Stomach (tissue), 8 donors: ENCODE measurements at regions not wholly inside any gene's neighbourhood (a gene's known extent, or its start where the extent isn't known, plus 50 kb on each side); places are given as distances from the start of the nearest gene placed in this dataset.

ENCODE experiments used
- DNase-seq, 2 donors: peaks; one replicate each; pipeline versions ENCODE4 v3.0.0 to v3.0.0-alpha.2; 2013 to 2019
- H3K27ac ChIP-seq, 5 donors: fragments of 200-600 bp in 4 of 5; sonication (generic) in 4 of 5; one replicate each; pipeline ENCODE4 v1.5.1; 2013 to 2019; ENCODE audit warnings: mild to moderate bottlenecking in 1 of 5, moderate library complexity in 1 of 5
- H3K27me3 ChIP-seq, 3 donors: fragments of 200-600 bp; sonication (generic); one replicate each; pipeline ENCODE4 v1.5.1; 2017 to 2019; ENCODE audit warnings: mixed run types in 1 of 3
- H3K36me3 ChIP-seq, 4 donors: fragments of 200-600 bp; sonication (generic); 1 replicate in 3 of 4; 2 replicates in 1 of 4; pipeline ENCODE4 v1.5.1; 2016 to 2019
- H3K4me1 ChIP-seq, 4 donors: fragments of 200-600 bp; sonication (generic); one replicate each; pipeline ENCODE4 v1.5.1; 2016 to 2019
- H3K4me3 ChIP-seq, 4 donors: fragments of 200-600 bp; sonication (generic) in 3 of 4; one replicate each; pipeline ENCODE4 v1.5.1; 2016 to 2019; ENCODE audit warnings: mild to moderate bottlenecking in 1 of 4
- H3K9me3 ChIP-seq, 4 donors: fragments of 200-600 bp; sonication (generic); one replicate each; pipeline ENCODE4 v1.5.1; 2016 to 2019
- CTCF ChIP-seq, 7 experiments: fragments of 450-650 bp in 4 of 7; fragments of 200-600 bp in 3 of 7; sonication (generic) in 3 of 7; IDR thresholded peaks; one replicate each; pipeline ENCODE4 v1.5.1; 2016 to 2019; ENCODE audit warnings: antibody characterized with exemption in 7 of 7, control low read depth in 2 of 7, mild to moderate bottlenecking in 1 of 7
- EP300 ChIP-seq: sonication (generic); formaldehyde crosslinking; IDR thresholded peaks from one replicate; pipeline ENCODE4 v1.6.1; 2017; ENCODE audit warnings: antibody characterized with exemption
- POLR2A ChIP-seq, 4 donors: fragments of 450-650 bp; IDR thresholded peaks; one replicate each; pipeline ENCODE4 v1.6.1; 2016; ENCODE audit warnings: antibody characterized with exemption in 4 of 4, control low read depth in 2 of 4, mild to moderate bottlenecking in 1 of 4, moderate library complexity in 1 of 4
- POLR2AphosphoS5 ChIP-seq, 3 donors: sonication (generic); formaldehyde crosslinking; IDR thresholded peaks; one replicate each; pipeline ENCODE4 v1.6.1; 2016; ENCODE audit warnings: antibody characterized with exemption in 3 of 3
- WGBS, 5 donors: extraction: QIAGEN DNeasy Blood & Tissue Kit in 3 of 5; methylation state at CpG; one replicate each; pipeline versions ENCODE4 v1.1.5 to v1.1.7; 2013 to 2018; 5-methylcytosine and 5-hydroxymethylcytosine counted together
- intact Hi-C: fragments of 100-400 bp; cut with DNase I; formaldehyde crosslinking; loops from one replicate; pipeline ENCODE4 v1.15.1; 2023; ENCODE audit warnings: low total_unique reads
- donor health status: healthy with polysubstance abuse.
- donor health status: Bipolar disorder and iron deficiency.
- donor health status: healthy.

- H3K27me3 ChIP-seq = no peaks in the 10 kb centered on the region
- no peaks in the 10 kb centered on the region for H3K4me1 ChIP-seq
- DNase-seq = no peak
- H3K27ac ChIP-seq = no peak overlapping the region
- TF ChIP-seq POLR2AphosphoS5 (IDR thresholded peaks at IDR 0.05) (no peak), CTCF (IDR thresholded peaks at IDR 0.05) (no peak), POLR2A (IDR thresholded peaks at IDR 0.05) (no peak), EP300 (no peak)
- H3K4me3 ChIP-seq = no peak overlapping the region
- intact Hi-C loops = no loop called here
- H3K36me3 ChIP-seq = no peaks in the 10 kb centered on the region
- H3K9me3 ChIP-seq = no peaks in the 10 kb centered on the region
- 85 to 90% (median 86%) methylated on average over 3 of the region's 3 CpGs for WGBS, 5 donors
Measured at GRCh38 chr4:154999950-155000578, 208.4 kb upstream of the NPY2R start.

GRCh38 chr4:155001251-155001650, 207.2 kb upstream of the NPY2R start:
- no peak for DNase-seq
- 91 to 97% (median 93%) methylated on average over 2 of the region's 2 CpGs for WGBS, 5 donors
- no peak overlapping the region for H3K27ac ChIP-seq
- no peak overlapping the region for H3K4me3 ChIP-seq
- H3K9me3 ChIP-seq = no peaks in the 10 kb centered on the region
- H3K27me3 ChIP-seq = no peaks in the 10 kb centered on the region
- TF ChIP-seq POLR2AphosphoS5 (IDR thresholded peaks at IDR 0.05) (no peak), CTCF (IDR thresholded peaks at IDR 0.05) (no peak), EP300 (no peak), POLR2A (IDR thresholded peaks at IDR 0.05) (no peak)
- intact Hi-C loops = no loop called here
- H3K36me3 ChIP-seq = no peaks in the 10 kb centered on the region
- no peaks in the 10 kb centered on the region for H3K4me1 ChIP-seq

- H3K27me3 ChIP-seq = no peaks in the 10 kb centered on the region
- no peak for TF ChIP-seq CTCF (IDR thresholded peaks at IDR 0.05)
- TF ChIP-seq POLR2A (IDR thresholded peaks at IDR 0.05) = no peak
- no peak for TF ChIP-seq POLR2AphosphoS5 (IDR thresholded peaks at IDR 0.05)
- TF ChIP-seq EP300 = no peak
- no peaks in the 10 kb centered on the region for H3K36me3 ChIP-seq
- no peak overlapping the region for H3K27ac ChIP-seq
- intact Hi-C loops = no loop called here
- H3K4me3 ChIP-seq = no peak overlapping the region
- 68 to 86% (median 76%) methylated on average over 5 of the region's 5 CpGs for WGBS, 5 donors
- no peaks in the 10 kb centered on the region for H3K9me3 ChIP-seq
- H3K4me1 ChIP-seq = no peaks in the 10 kb centered on the region
- DNase-seq = no peak
Measured at GRCh38 chr4:155005395-155006090, 202.9 kb upstream of the NPY2R start.

- no peak for DNase-seq
- Histone ChIP-seq H3K27me3 (no peaks in the 10 kb centered on the region), H3K9me3 (no peaks in the 10 kb centered on the region), H3K4me3 (no peak overlapping the region), H3K27ac (no peak overlapping the region), H3K36me3 (no peaks in the 10 kb centered on the region), H3K4me1 (no peaks in the 10 kb centered on the region)
- 50 to 89% (median 58%) methylated on average over 1 of the region's 1 CpG for WGBS, 5 donors
- TF ChIP-seq EP300 = no peak
- TF ChIP-seq POLR2AphosphoS5 (IDR thresholded peaks at IDR 0.05) = no peak
- no peak for TF ChIP-seq CTCF (IDR thresholded peaks at IDR 0.05)
- TF ChIP-seq POLR2A (IDR thresholded peaks at IDR 0.05) = no peak
- intact Hi-C loops = no loop called here
Measured at GRCh38 chr4:155007660-155008176, 200.7 kb upstream of the NPY2R start.
